HepG2 (cell line): ENCODE measurements at regions not wholly inside any gene's neighbourhood (a gene's known extent, or its start where the extent isn't known, plus 50 kb on each side); places are given as distances from the start of the nearest gene placed in this dataset.

Experiments
- ARID3A ChIP-seq: IDR thresholded peaks from 2 replicates; pipeline ENCODE4 v1.6.1; 2012; ENCODE audit warnings: low read depth, low read length, improper control_type of control experiment
- DRAP1 ChIP-seq: IDR thresholded peaks from 2 replicates; pipeline ENCODE4 v1.6.1; 2016; ENCODE audit warnings: missing genetic modification reagents, missing compliant biosample characterization
- GATAD2A ChIP-seq: IDR thresholded peaks from 2 replicates; pipeline ENCODE4 v1.6.1; 2016
- HDAC6 ChIP-seq: fragments of 200-600 bp; sonication (generic); IDR thresholded peaks from 2 replicates; pipeline ENCODE4 v1.7.0; 2017; ENCODE audit warnings: mild to moderate bottlenecking, antibody characterized with exemption, low read length, low read depth
- MBNL3 ChIP-seq: fragments of 250-450 bp; sonication (Bioruptor Pico); conservative IDR thresholded peaks from 2 replicates; pipeline ENCODE4 v1.8.0; 2022; ENCODE audit warnings: mild to moderate bottlenecking, inconsistent platforms
- NR2C2 ChIP-seq: sonication (generic); formaldehyde crosslinking; IDR thresholded peaks from 2 replicates; pipeline ENCODE4 v1.4.0; 2020; ENCODE audit warnings: missing genetic modification reagents, mild to moderate bottlenecking, moderate library complexity, borderline replicate concordance
- ZNF207 ChIP-seq: fragments of 450-650 bp; IDR thresholded peaks from 2 replicates; pipeline ENCODE4 v1.6.1; 2016; ENCODE audit warnings: antibody characterized with exemption, borderline replicate concordance
- ZNF367 ChIP-seq: sonication (generic); formaldehyde crosslinking; IDR thresholded peaks from 2 replicates; pipeline ENCODE4 v1.4.0; 2020; ENCODE audit warnings: missing genetic modification reagents, borderline replicate concordance
- TF ChIP-seq, protein P1 (sequence below): sonication (generic); formaldehyde crosslinking; IDR thresholded peaks from 2 replicates; pipeline ENCODE4 v1.4.0; 2020; ENCODE audit warnings: missing genetic modification reagents

- peak; percentile 66 for TF ChIP-seq ARID3A
- no peak for TF ChIP-seq ZNF207
- no peak for TF ChIP-seq DRAP1 (CRISPR knock-in tag)
- TF ChIP-seq ZNF367: no peak
- no peak for TF ChIP-seq MBNL3 (CRISPR knock-in tag)
- TF ChIP-seq HDAC6: no peak
- TF ChIP-seq GATAD2A (CRISPR knock-in tag): peak; percentile 45; the same call in 1 of the 2 replicates
- TF ChIP-seq, protein P1, sequence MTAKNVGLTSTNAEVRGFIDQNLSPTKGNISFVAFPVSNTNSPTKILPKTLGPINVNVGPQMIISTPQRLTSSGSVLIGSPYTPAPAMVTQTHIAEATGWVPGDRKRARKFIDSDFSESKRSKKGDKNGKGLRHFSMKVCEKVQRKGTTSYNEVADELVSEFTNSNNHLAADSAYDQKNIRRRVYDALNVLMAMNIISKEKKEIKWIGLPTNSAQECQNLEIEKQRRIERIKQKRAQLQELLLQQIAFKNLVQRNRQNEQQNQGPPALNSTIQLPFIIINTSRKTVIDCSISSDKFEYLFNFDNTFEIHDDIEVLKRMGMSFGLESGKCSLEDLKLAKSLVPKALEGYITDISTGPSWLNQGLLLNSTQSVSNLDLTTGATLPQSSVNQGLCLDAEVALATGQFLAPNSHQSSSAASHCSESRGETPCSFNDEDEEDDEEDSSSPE: no peak
- TF ChIP-seq NR2C2 (CRISPR knock-in tag): no peak
Measured at GRCh38 chr6:26268659-26269402, 96.2 kb upstream of the BTN3A2 start (continued).
